ENCODE measurements at regions not wholly inside any gene's neighbourhood (a gene's known extent, or its start where the extent isn't known, plus 50 kb on each side); places are given as distances from the start of the nearest gene placed in this dataset.
"Not testable (repeated sequence)": the region's sequence is repeated elsewhere in the genome, so short reads cannot be mapped to it uniquely, and the experiment has no call there.

- Histone ChIP-seq H3K9me3 (ENCODE audit: control insufficient read depth in 5 of 5, low read length in 5 of 5) (peaks cover 0 to 2% (median 0%) of the 10 kb centered on the region in 5 donors), H3K27me3 (ENCODE audit: control insufficient read depth in 5 of 5, insufficient read depth in 4 of 5, low read length in 5 of 5) (no peaks in the 10 kb centered on the region), H3K36me3 (ENCODE audit: control insufficient read depth in 5 of 5, insufficient read depth in 5 of 5, low read length in 5 of 5) (no peaks in the 10 kb centered on the region), H3K9ac (ENCODE audit: low read length in 5 of 5) (no peak overlapping the region), H3K27ac (ENCODE audit: low read depth, low read length) (no peak overlapping the region), H3K4me1 (ENCODE audit: control insufficient read depth in 5 of 5, insufficient read depth in 5 of 5, low read length in 5 of 5) (peaks cover 0 to 20% (median 6%) of the 10 kb centered on the region in 5 donors), H3K4me3 (ENCODE audit: low read depth in 1 of 5, low read length in 5 of 5) (no peak overlapping the region)
Measured at GRCh38 chr7:121531175-121532070, 135.3 kb upstream of the FAM3C start.

- Histone ChIP-seq H3K4me3 (ENCODE audit: low read depth in 1 of 5, low read length in 5 of 5) (no peak overlapping the region), H3K27ac (ENCODE audit: low read depth, low read length) (peak overlapping the region; percentile 31)
Measured at GRCh38 chr7:121530227-121531174, 134.4 kb upstream of the FAM3C start.

GRCh38 chr7:121529003-121529402 lies 132.9 kb upstream of the FAM3C start:
- H3K4me3 ChIP-seq (ENCODE audit: low read depth in 1 of 5, low read length in 5 of 5) = no peak overlapping the region
- peaks cover 0 to 32% (median 9%) of the 10 kb centered on the region in 5 donors for H3K4me1 ChIP-seq (ENCODE audit: control insufficient read depth in 5 of 5, insufficient read depth in 5 of 5, low read length in 5 of 5)
- no peaks in the 10 kb centered on the region for H3K36me3 ChIP-seq (ENCODE audit: control insufficient read depth in 5 of 5, insufficient read depth in 5 of 5, low read length in 5 of 5)
- H3K27ac ChIP-seq (ENCODE audit: low read depth, low read length) = no peak overlapping the region
- no peaks in the 10 kb centered on the region for H3K27me3 ChIP-seq (ENCODE audit: control insufficient read depth in 5 of 5, insufficient read depth in 4 of 5, low read length in 5 of 5)
- H3K9me3 ChIP-seq (ENCODE audit: control insufficient read depth in 5 of 5, low read length in 5 of 5) = peaks cover 0 to 2% (median 0%) of the 10 kb centered on the region in 5 donors
- no peak overlapping the region for H3K9ac ChIP-seq (ENCODE audit: low read length in 5 of 5)

More at GRCh38 chr7:121530227-121531174, 134.4 kb upstream of the FAM3C start:
- Histone ChIP-seq H3K9me3 (ENCODE audit: control insufficient read depth in 5 of 5, low read length in 5 of 5) (peaks cover 0 to 2% (median 0%) of the 10 kb centered on the region in 5 donors), H3K36me3 (ENCODE audit: control insufficient read depth in 5 of 5, insufficient read depth in 5 of 5, low read length in 5 of 5) (no peaks in the 10 kb centered on the region), H3K4me1 (ENCODE audit: control insufficient read depth in 5 of 5, insufficient read depth in 5 of 5, low read length in 5 of 5) (peaks cover 0 to 21% (median 6%) of the 10 kb centered on the region in 5 donors), H3K9ac (ENCODE audit: low read length in 5 of 5) (no peak overlapping the region), H3K27me3 (ENCODE audit: control insufficient read depth in 5 of 5, insufficient read depth in 4 of 5, low read length in 5 of 5) (no peaks in the 10 kb centered on the region)

- H3K9ac ChIP-seq (ENCODE audit: low read length in 5 of 5); H3K36me3 ChIP-seq (ENCODE audit: control insufficient read depth in 5 of 5, insufficient read depth in 5 of 5, low read length in 5 of 5); H3K27me3 ChIP-seq (ENCODE audit: control insufficient read depth in 5 of 5, insufficient read depth in 4 of 5, low read length in 5 of 5); H3K9me3 ChIP-seq (ENCODE audit: control insufficient read depth in 5 of 5, low read length in 5 of 5); H3K27ac ChIP-seq (ENCODE audit: low read depth, low read length); H3K4me3 ChIP-seq (ENCODE audit: low read depth in 1 of 5, low read length in 5 of 5): not testable (repeated sequence)
- peaks cover 0 to 32% (median 9%) of the 10 kb centered on the region in 5 donors for H3K4me1 ChIP-seq (ENCODE audit: control insufficient read depth in 5 of 5, insufficient read depth in 5 of 5, low read length in 5 of 5)
Measured at GRCh38 chr7:121526210-121526609, 130.1 kb upstream of the FAM3C start.

- Histone ChIP-seq H3K9ac (ENCODE audit: low read length in 5 of 5) (no peak overlapping the region), H3K4me3 (ENCODE audit: low read depth in 1 of 5, low read length in 5 of 5) (peak overlapping the region in 1 of 5 donors; percentile 7), H3K4me1 (ENCODE audit: control insufficient read depth in 5 of 5, insufficient read depth in 5 of 5, low read length in 5 of 5) (peaks cover 0 to 30% (median 7%) of the 10 kb centered on the region in 5 donors), H3K27ac (ENCODE audit: low read depth, low read length) (no peak overlapping the region), H3K27me3 (ENCODE audit: control insufficient read depth in 5 of 5, insufficient read depth in 4 of 5, low read length in 5 of 5) (no peaks in the 10 kb centered on the region), H3K9me3 (ENCODE audit: control insufficient read depth in 5 of 5, low read length in 5 of 5) (no peaks in the 10 kb centered on the region), H3K36me3 (ENCODE audit: control insufficient read depth in 5 of 5, insufficient read depth in 5 of 5, low read length in 5 of 5) (no peaks in the 10 kb centered on the region)
Measured at GRCh38 chr7:121525155-121525819, 129.2 kb upstream of the FAM3C start.

GRCh38 chr7:121521711-121522400 lies 125.7 kb upstream of the FAM3C start:
- H3K4me1 ChIP-seq (ENCODE audit: control insufficient read depth in 5 of 5, insufficient read depth in 5 of 5, low read length in 5 of 5) = peaks cover 0 to 17% (median 4%) of the 10 kb centered on the region in 5 donors
- no peak overlapping the region for H3K9ac ChIP-seq (ENCODE audit: low read length in 5 of 5)
- no peak overlapping the region for H3K4me3 ChIP-seq (ENCODE audit: low read depth in 1 of 5, low read length in 5 of 5)
- no peaks in the 10 kb centered on the region for H3K9me3 ChIP-seq (ENCODE audit: control insufficient read depth in 5 of 5, low read length in 5 of 5)
- H3K27ac ChIP-seq (ENCODE audit: low read depth, low read length) = no peak overlapping the region
- H3K36me3 ChIP-seq (ENCODE audit: control insufficient read depth in 5 of 5, insufficient read depth in 5 of 5, low read length in 5 of 5) = no peaks in the 10 kb centered on the region
- H3K27me3 ChIP-seq (ENCODE audit: control insufficient read depth in 5 of 5, insufficient read depth in 4 of 5, low read length in 5 of 5) = no peaks in the 10 kb centered on the region

GRCh38 chr7:121520911-121521310 lies 124.8 kb upstream of the FAM3C start:
- Histone ChIP-seq H3K9ac (ENCODE audit: low read length in 5 of 5) (no peak overlapping the region), H3K4me1 (ENCODE audit: control insufficient read depth in 5 of 5, insufficient read depth in 5 of 5, low read length in 5 of 5) (peaks cover 0 to 20% (median 4%) of the 10 kb centered on the region in 5 donors), H3K36me3 (ENCODE audit: control insufficient read depth in 5 of 5, insufficient read depth in 5 of 5, low read length in 5 of 5) (no peaks in the 10 kb centered on the region), H3K27ac (ENCODE audit: low read depth, low read length) (peak overlapping the region; percentile 10), H3K27me3 (ENCODE audit: control insufficient read depth in 5 of 5, insufficient read depth in 4 of 5, low read length in 5 of 5) (no peaks in the 10 kb centered on the region), H3K4me3 (ENCODE audit: low read depth in 1 of 5, low read length in 5 of 5) (no peak overlapping the region), H3K9me3 (ENCODE audit: control insufficient read depth in 5 of 5, low read length in 5 of 5) (no peaks in the 10 kb centered on the region)

GRCh38 chr7:121519548-121520521 lies 123.7 kb upstream of the FAM3C start:
- H3K9ac ChIP-seq (ENCODE audit: low read length in 5 of 5) = no peak overlapping the region
- peaks cover 0 to 16% (median 4%) of the 10 kb centered on the region in 5 donors for H3K4me1 ChIP-seq (ENCODE audit: control insufficient read depth in 5 of 5, insufficient read depth in 5 of 5, low read length in 5 of 5)
- H3K36me3 ChIP-seq (ENCODE audit: control insufficient read depth in 5 of 5, insufficient read depth in 5 of 5, low read length in 5 of 5) = no peaks in the 10 kb centered on the region
- H3K9me3 ChIP-seq (ENCODE audit: control insufficient read depth in 5 of 5, low read length in 5 of 5) = no peaks in the 10 kb centered on the region
- H3K4me3 ChIP-seq (ENCODE audit: low read depth in 1 of 5, low read length in 5 of 5) = peak overlapping the region in 1 of 5 donors; percentile 47
- peak overlapping the region; percentile 27 for H3K27ac ChIP-seq (ENCODE audit: low read depth, low read length)
- H3K27me3 ChIP-seq (ENCODE audit: control insufficient read depth in 5 of 5, insufficient read depth in 4 of 5, low read length in 5 of 5) = no peaks in the 10 kb centered on the region
